Cardiac fibroblast (primary cell): ENCODE measurements at regions not wholly inside any gene's neighbourhood (a gene's known extent, or its start where the extent isn't known, plus 50 kb on each side); places are given as distances from the start of the nearest gene placed in this dataset.

Experiments used
- DNase-seq, 2 donors: peaks; one replicate each; pipeline versions ENCODE4 v3.0.0 to v3.0.0-alpha.2; 2010; ENCODE audit warnings: low read depth in 2 of 2
- H3K4me3 ChIP-seq, 2 donors: replicated peaks in 1 of 2; 1 replicate in 1 of 2; 2 replicates in 1 of 2; pipeline ENCODE4 v1.5.1; 2011; ENCODE audit warnings: low read depth in 2 of 2, low read length in 2 of 2, mild to moderate bottlenecking in 2 of 2, moderate library complexity in 1 of 2
- CTCF ChIP-seq: IDR thresholded peaks from one replicate; pipeline ENCODE4 v1.5.1; 2011; ENCODE audit warnings: low read depth, mild to moderate bottlenecking, low read length, inconsistent platforms

GRCh38 chr20:40323361-40323794, 365.7 kb downstream of the MAFB start:
- DNase-seq = no peak
- no peak overlapping the region for H3K4me3 ChIP-seq
- no peak for TF ChIP-seq CTCF

GRCh38 chr20:40322941-40323340, 366.1 kb downstream of the MAFB start:
- no peak for DNase-seq
- no peak overlapping the region for H3K4me3 ChIP-seq
- no peak for TF ChIP-seq CTCF

- no peak overlapping the region for H3K4me3 ChIP-seq
- no peak for DNase-seq
- TF ChIP-seq CTCF = no peak
Observed at GRCh38 chr20:40320517-40321011, 368.5 kb downstream of the MAFB start.

- no peak for TF ChIP-seq CTCF
- DNase-seq = no peak
- no peak overlapping the region for H3K4me3 ChIP-seq
Observed at GRCh38 chr20:40319741-40320516, 369.1 kb downstream of the MAFB start.

- no peak for TF ChIP-seq CTCF
- DNase-seq = no peak
- no peak overlapping the region for H3K4me3 ChIP-seq
Observed at GRCh38 chr20:40319056-40319455, 370.0 kb downstream of the MAFB start.

- no peak overlapping the region for H3K4me3 ChIP-seq
- TF ChIP-seq CTCF = no peak
- DNase-seq = no peak
Observed at GRCh38 chr20:40317156-40317790, 371.8 kb downstream of the MAFB start.
